ENCODE measurements at regions not wholly inside any gene's neighbourhood (a gene's known extent, or its start where the extent isn't known, plus 50 kb on each side); places are given as distances from the start of the nearest gene placed in this dataset.

DNA sequence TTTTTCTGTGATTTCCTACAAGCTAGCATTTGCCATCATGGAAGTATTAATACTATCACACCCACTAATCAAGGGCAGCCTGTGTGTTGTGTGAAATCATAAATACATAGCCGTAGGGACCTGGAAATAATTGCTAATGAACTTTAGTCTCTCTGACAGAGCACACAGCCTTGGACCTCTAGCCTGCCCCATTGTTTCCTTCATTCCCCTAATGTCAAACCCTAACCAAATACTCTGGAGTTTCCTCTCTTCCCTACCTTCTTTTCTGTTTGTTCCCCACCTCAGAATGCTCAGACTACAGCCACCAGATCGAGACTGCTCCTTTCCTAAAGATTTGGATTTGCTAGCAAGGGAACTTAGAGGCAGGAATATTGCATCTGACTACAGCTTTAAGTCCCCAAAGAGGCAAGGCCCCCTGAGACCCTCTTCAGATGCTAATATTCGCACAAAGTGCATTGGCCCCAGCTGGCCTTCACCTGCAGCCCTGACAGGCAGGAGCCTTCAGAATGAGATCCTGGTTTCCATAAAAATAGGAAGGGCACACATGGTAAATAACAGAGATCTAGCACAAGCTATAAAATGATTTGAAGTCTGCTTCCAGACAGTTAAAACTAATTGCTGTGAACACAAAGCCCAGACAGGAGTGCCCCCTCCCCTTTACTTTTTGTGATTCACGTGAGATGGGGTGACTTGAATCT, 279.2 kb upstream of the DCC start:
- TF ChIP-seq, protein P1, sequence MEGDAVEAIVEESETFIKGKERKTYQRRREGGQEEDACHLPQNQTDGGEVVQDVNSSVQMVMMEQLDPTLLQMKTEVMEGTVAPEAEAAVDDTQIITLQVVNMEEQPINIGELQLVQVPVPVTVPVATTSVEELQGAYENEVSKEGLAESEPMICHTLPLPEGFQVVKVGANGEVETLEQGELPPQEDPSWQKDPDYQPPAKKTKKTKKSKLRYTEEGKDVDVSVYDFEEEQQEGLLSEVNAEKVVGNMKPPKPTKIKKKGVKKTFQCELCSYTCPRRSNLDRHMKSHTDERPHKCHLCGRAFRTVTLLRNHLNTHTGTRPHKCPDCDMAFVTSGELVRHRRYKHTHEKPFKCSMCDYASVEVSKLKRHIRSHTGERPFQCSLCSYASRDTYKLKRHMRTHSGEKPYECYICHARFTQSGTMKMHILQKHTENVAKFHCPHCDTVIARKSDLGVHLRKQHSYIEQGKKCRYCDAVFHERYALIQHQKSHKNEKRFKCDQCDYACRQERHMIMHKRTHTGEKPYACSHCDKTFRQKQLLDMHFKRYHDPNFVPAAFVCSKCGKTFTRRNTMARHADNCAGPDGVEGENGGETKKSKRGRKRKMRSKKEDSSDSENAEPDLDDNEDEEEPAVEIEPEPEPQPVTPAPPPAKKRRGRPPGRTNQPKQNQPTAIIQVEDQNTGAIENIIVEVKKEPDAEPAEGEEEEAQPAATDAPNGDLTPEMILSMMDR (IDR thresholded peaks at IDR 0.05; ENCODE audit: low read depth, low read length, poor library complexity, severe bottlenecking): no peak
- no peak for TF ChIP-seq EZH2phosphoT487 (IDR thresholded peaks at IDR 0.05; ENCODE audit: borderline replicate concordance, low read length)

All from DOHH2 (cell line).